HEK293 (cell line): ENCODE measurements at regions not wholly inside any gene's neighbourhood (a gene's known extent, or its start where the extent isn't known, plus 50 kb on each side); places are given as distances from the start of the nearest gene placed in this dataset.

Source experiments
- CTCF ChIA-PET: fragments of 350-600 bp; formaldehyde crosslinking; extraction: SDS; loops from one replicate; lab custom pipeline; 2021; ENCODE audit warnings: antibody characterized with exemption; lab: Yijun Ruan, JAX
- POLR2A ChIA-PET: fragments of 300-600 bp; formaldehyde crosslinking; extraction: SDS; loops from one replicate; lab custom pipeline; 2020; ENCODE audit warnings: antibody characterized with exemption, inconsistent platforms; lab: Yijun Ruan, JAX
- H3K27ac ChIP-seq: fragments of 200-500 bp; sonication (Bioruptor generic); 2 replicates; pipeline ENCODE4 v1.5.1; 2014; ENCODE audit warnings: low read depth, low read length, control low read depth, inconsistent platforms; ENCODE audit errors: extremely low read depth
- H3K36me3 ChIP-seq, 2 experiments: fragments of 200-500 bp in 1 of 2; sonication (Bioruptor generic) in 1 of 2; 1 replicate in 1 of 2; 2 replicates in 1 of 2; pipeline ENCODE4 v1.5.1; 2014 to 2017; ENCODE audit warnings: inconsistent platforms in 2 of 2, low read length in 2 of 2; ENCODE audit not compliant: control insufficient read depth in 2 of 2, insufficient read depth in 1 of 2
- H3K4me1 ChIP-seq: fragments of 200-500 bp; sonication (Bioruptor generic); 2 replicates; pipeline ENCODE4 v1.5.1; 2014; ENCODE audit warnings: mild to moderate bottlenecking, low read length, inconsistent platforms; ENCODE audit not compliant: control insufficient read depth, insufficient read depth
- H3K4me3 ChIP-seq: 2 replicates; pipeline ENCODE4 v1.5.1; 2011; ENCODE audit warnings: low read depth, mild to moderate bottlenecking, control low read depth, low read length, moderate library complexity
- H3K9me3 ChIP-seq: fragments of 200-500 bp; sonication (Bioruptor generic); 2 replicates; pipeline ENCODE4 v1.5.1; 2014; ENCODE audit warnings: low read depth, low read length, inconsistent platforms; ENCODE audit not compliant: control insufficient read depth, insufficient read depth
- GFI1B ChIP-seq: fragments of 450-650 bp; formaldehyde crosslinking; IDR thresholded peaks from 2 replicates; pipeline ENCODE4 v1.5.1; 2016; ENCODE audit warnings: missing biosample characterization, missing genetic modification characterization
- PRDM1 ChIP-seq: fragments of 450-650 bp; formaldehyde crosslinking; IDR thresholded peaks from 2 replicates; pipeline ENCODE4; 2016; ENCODE audit warnings: missing biosample characterization, missing genetic modification characterization
- TRIM28 ChIP-seq: IDR thresholded peaks from 2 replicates; pipeline ENCODE4 v1.6.1; 2011; ENCODE audit warnings: low read length, control low read depth, borderline replicate concordance
- ZNF174 ChIP-seq: fragments of 450-650 bp; formaldehyde crosslinking; IDR thresholded peaks from 2 replicates; pipeline ENCODE4 v1.5.0; 2017; ENCODE audit warnings: missing biosample characterization, mild to moderate bottlenecking, missing genetic modification characterization
- ZNF2 ChIP-seq: fragments of 450-650 bp; formaldehyde crosslinking; IDR thresholded peaks from 2 replicates; pipeline ENCODE4 v1.5.1; 2016; ENCODE audit warnings: missing biosample characterization, missing genetic modification characterization
- ZNF239 ChIP-seq: fragments of 450-650 bp; formaldehyde crosslinking; IDR thresholded peaks from 2 replicates; pipeline ENCODE4 v1.5.1; 2016; ENCODE audit warnings: missing biosample characterization, missing genetic modification characterization
- ZNF394 ChIP-seq: fragments of 450-650 bp; formaldehyde crosslinking; IDR thresholded peaks from 2 replicates; pipeline ENCODE4 v1.5.1; 2016; ENCODE audit warnings: missing biosample characterization, missing genetic modification characterization, mild to moderate bottlenecking, moderate library complexity, borderline replicate concordance
- ZNF654 ChIP-seq: fragments of 450-650 bp; formaldehyde crosslinking; IDR thresholded peaks from 2 replicates; pipeline ENCODE4 v1.5.1; 2016; ENCODE audit warnings: low read depth, missing biosample characterization, missing genetic modification characterization
- ZNF660 ChIP-seq: fragments of 450-650 bp; IDR thresholded peaks from 2 replicates; pipeline ENCODE4 v1.5.1; 2018; ENCODE audit warnings: missing biosample characterization, mild to moderate bottlenecking, missing genetic modification characterization
- ZSCAN30 ChIP-seq: fragments of 450-650 bp; IDR thresholded peaks from 2 replicates; pipeline ENCODE4 v1.5.1; 2018; ENCODE audit warnings: missing biosample characterization, mild to moderate bottlenecking, missing genetic modification characterization, moderate library complexity
- TF ChIP-seq, protein P1 (sequence below): fragments of 450-650 bp; formaldehyde crosslinking; IDR thresholded peaks from 2 replicates; pipeline ENCODE4 v1.5.1; 2016; ENCODE audit warnings: missing biosample characterization, missing genetic modification characterization
- TF ChIP-seq, protein P2 (sequence below): fragments of 450-650 bp; formaldehyde crosslinking; conservative IDR thresholded peaks from 2 replicates; pipeline ENCODE4 v1.5.1; 2016; ENCODE audit warnings: low read depth, missing biosample characterization, missing genetic modification characterization
- TF ChIP-seq, protein P3 (sequence below): fragments of 450-650 bp; formaldehyde crosslinking; conservative IDR thresholded peaks from 2 replicates; pipeline ENCODE4 v1.5.1; 2016; ENCODE audit warnings: low read depth, missing biosample characterization, missing genetic modification characterization
- TF ChIP-seq, protein P4 (sequence below): fragments of 450-650 bp; formaldehyde crosslinking; IDR thresholded peaks from 2 replicates; pipeline ENCODE4 v1.5.1; 2016; ENCODE audit warnings: missing biosample characterization, missing genetic modification characterization

DNA sequence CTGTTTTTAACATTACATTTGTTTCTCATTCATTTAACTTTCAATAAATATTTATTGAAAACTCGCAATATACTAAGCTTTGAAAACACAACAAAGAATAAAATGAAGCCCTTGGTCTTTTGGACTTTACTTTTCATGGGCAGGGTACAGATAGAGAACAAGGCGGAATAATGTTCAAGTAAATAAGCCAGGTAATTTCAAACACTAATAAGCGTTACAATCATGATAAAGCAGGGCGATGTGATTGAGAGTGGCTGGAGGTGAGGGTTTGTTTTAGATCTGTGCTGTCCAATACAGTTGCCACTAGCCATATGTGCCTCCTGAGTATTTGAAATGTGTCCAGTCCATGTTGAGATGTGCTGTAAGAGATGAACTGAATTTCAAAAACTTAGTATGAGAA, 307.1 kb downstream of the ALDH8A1 start:
- POLR2A ChIA-PET = no interaction called here
- Histone ChIP-seq H3K36me3 (no peaks in the 10 kb centered on the region), H3K9me3 (no peaks in the 10 kb centered on the region), H3K27ac (no peak overlapping the region), H3K4me3 (no peak overlapping the region), H3K4me1 (no peaks in the 10 kb centered on the region)
- CTCF ChIA-PET = interaction anchor here (0.6 to 6.6 kb wide), 9 partner anchors 21 to 486 kb away, joined by 3 to 54 read pairs (median 8); no protein-coding TSS in a partner anchor
- TF ChIP-seq GFI1B (tag by site-specific recombination) (no peak), PRDM1 (no peak)

DNA sequence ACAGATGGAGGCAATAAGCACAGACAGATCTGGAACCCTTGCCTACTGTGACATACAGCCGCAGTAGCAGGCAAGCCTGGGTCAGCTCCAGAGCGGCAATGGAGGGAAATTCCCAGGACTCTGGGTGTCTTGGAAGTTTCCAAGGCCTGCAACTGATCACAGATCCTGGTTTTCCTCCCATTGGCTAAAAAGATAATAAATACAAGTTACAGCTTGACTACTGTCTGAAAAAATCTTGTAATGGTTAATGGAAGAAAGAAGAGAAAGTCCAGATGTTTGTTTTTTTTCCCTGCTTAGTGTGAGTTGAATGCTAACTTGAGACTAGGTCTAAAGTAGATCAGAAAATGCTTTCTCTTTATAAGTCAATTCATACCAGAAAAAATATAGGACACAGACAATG, 307.6 kb downstream of the ALDH8A1 start:
- ChIA-PET POLR2A (no interaction called here), CTCF (interaction anchor here (0.6 to 6.6 kb wide), 16 partner anchors 8 to 486 kb away, joined by 3 to 54 read pairs (median 8); no protein-coding TSS in a partner anchor)
- Histone ChIP-seq H3K4me3 (no peak overlapping the region), H3K27ac (no peak overlapping the region), H3K4me1 (no peaks in the 10 kb centered on the region), H3K9me3 (no peaks in the 10 kb centered on the region), H3K36me3 (no peaks in the 10 kb centered on the region)
- TF ChIP-seq, protein P1, sequence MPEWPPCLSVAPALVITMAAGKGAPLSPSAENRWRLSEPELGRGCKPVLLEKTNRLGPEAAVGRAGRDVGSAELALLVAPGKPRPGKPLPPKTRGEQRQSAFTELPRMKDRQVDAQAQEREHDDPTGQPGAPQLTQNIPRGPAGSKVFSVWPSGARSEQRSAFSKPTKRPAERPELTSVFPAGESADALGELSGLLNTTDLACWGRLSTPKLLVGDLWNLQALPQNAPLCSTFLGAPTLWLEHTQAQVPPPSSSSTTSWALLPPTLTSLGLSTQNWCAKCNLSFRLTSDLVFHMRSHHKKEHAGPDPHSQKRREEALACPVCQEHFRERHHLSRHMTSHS (tag by site-specific recombination) = no peak
- TF ChIP-seq, protein P2, sequence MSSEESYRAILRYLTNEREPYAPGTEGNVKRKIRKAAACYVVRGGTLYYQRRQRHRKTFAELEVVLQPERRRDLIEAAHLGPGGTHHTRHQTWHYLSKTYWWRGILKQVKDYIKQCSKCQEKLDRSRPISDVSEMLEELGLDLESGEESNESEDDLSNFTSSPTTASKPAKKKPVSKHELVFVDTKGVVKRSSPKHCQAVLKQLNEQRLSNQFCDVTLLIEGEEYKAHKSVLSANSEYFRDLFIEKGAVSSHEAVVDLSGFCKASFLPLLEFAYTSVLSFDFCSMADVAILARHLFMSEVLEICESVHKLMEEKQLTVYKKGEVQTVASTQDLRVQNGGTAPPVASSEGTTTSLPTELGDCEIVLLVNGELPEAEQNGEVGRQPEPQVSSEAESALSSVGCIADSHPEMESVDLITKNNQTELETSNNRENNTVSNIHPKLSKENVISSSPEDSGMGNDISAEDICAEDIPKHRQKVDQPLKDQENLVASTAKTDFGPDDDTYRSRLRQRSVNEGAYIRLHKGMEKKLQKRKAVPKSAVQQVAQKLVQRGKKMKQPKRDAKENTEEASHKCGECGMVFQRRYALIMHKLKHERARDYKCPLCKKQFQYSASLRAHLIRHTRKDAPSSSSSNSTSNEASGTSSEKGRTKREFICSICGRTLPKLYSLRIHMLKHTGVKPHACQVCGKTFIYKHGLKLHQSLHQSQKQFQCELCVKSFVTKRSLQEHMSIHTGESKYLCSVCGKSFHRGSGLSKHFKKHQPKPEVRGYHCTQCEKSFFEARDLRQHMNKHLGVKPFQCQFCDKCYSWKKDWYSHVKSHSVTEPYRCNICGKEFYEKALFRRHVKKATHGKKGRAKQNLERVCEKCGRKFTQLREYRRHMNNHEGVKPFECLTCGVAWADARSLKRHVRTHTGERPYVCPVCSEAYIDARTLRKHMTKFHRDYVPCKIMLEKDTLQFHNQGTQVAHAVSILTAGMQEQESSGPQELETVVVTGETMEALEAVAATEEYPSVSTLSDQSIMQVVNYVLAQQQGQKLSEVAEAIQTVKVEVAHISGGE = no peak

DNA sequence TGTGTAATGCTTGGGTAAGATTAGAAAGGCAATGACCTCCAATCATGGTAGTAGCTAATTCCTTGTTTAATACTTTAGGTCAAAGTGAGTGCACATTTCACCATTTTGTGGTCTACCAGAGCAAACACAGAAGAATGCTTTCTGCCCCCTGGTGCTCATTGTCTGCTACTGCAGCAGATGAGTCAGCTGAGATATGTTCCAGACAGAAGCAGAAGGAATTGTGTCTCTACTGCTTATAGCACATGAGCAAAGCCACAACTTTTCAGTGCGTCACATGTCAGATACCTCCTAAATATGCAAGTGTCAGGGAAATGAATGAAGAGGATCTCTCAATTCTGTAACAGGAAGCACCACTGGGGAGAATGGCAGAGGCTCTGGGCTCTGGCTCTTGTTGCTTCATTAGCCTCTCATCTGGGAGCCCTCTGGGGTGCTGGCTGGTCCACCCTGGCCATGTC, 308.9 kb downstream of the ALDH8A1 start:
- CTCF ChIA-PET = interaction anchor here (0.6 to 6.6 kb wide), 54 partner anchors 10 to 646 kb away, joined by 3 to 54 read pairs (median 5); no protein-coding TSS in a partner anchor
- no peak overlapping the region for H3K4me3 ChIP-seq
- H3K4me1 ChIP-seq = no peaks in the 10 kb centered on the region
- H3K36me3 ChIP-seq = no peaks in the 10 kb centered on the region
- TF ChIP-seq ZNF2 (tag by site-specific recombination) (0 out of 2 replicates have a peak, but pooled peaks have one; percentile 52), ZNF654 (peak; percentile 70), ZNF239 (tag by site-specific recombination) (no peak), ZSCAN30 (tag by site-specific recombination) (0 out of 2 replicates have a peak, but pooled peaks have one; percentile 14), ZNF660 (peak; percentile 77; the same call in 1 of the 2 replicates), ZNF174 (tag by site-specific recombination) (no peak), ZNF394 (0 out of 2 replicates have a peak, but pooled peaks have one; percentile 28), TRIM28 (0 out of 2 replicates have a peak, but pooled peaks have one; percentile 17)
- TF ChIP-seq, protein P3, sequence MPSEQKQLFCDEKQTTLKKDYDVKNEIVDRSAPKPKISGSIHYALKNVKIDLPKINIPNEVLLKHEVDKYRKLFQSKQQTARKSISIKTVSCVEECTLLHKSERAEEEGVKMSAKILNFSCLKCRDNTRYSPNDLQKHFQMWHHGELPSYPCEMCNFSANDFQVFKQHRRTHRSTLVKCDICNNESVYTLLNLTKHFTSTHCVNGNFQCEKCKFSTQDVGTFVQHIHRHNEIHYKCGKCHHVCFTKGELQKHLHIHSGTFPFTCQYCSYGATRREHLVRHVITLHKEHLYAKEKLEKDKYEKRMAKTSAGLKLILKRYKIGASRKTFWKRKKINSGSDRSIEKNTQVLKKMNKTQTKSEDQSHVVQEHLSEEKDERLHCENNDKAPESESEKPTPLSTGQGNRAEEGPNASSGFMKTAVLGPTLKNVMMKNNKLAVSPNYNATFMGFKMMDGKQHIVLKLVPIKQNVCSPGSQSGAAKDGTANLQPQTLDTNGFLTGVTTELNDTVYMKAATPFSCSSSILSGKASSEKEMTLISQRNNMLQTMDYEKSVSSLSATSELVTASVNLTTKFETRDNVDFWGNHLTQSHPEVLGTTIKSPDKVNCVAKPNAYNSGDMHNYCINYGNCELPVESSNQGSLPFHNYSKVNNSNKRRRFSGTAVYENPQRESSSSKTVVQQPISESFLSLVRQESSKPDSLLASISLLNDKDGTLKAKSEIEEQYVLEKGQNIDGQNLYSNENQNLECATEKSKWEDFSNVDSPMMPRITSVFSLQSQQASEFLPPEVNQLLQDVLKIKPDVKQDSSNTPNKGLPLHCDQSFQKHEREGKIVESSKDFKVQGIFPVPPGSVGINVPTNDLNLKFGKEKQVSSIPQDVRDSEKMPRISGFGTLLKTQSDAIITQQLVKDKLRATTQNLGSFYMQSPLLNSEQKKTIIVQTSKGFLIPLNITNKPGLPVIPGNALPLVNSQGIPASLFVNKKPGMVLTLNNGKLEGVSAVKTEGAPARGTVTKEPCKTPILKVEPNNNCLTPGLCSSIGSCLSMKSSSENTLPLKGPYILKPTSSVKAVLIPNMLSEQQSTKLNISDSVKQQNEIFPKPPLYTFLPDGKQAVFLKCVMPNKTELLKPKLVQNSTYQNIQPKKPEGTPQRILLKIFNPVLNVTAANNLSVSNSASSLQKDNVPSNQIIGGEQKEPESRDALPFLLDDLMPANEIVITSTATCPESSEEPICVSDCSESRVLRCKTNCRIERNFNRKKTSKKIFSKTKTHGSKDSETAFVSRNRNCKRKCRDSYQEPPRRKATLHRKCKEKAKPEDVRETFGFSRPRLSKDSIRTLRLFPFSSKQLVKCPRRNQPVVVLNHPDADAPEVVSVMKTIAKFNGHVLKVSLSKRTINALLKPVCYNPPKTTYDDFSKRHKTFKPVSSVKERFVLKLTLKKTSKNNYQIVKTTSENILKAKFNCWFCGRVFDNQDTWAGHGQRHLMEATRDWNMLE (tag by site-specific recombination) = 0 out of 2 replicates have a peak, but pooled peaks have one; percentile 34
- TF ChIP-seq, protein P4, sequence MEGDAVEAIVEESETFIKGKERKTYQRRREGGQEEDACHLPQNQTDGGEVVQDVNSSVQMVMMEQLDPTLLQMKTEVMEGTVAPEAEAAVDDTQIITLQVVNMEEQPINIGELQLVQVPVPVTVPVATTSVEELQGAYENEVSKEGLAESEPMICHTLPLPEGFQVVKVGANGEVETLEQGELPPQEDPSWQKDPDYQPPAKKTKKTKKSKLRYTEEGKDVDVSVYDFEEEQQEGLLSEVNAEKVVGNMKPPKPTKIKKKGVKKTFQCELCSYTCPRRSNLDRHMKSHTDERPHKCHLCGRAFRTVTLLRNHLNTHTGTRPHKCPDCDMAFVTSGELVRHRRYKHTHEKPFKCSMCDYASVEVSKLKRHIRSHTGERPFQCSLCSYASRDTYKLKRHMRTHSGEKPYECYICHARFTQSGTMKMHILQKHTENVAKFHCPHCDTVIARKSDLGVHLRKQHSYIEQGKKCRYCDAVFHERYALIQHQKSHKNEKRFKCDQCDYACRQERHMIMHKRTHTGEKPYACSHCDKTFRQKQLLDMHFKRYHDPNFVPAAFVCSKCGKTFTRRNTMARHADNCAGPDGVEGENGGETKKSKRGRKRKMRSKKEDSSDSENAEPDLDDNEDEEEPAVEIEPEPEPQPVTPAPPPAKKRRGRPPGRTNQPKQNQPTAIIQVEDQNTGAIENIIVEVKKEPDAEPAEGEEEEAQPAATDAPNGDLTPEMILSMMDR (tag by site-specific recombination) = peak; percentile 68
- TF ChIP-seq, all 188 proteins: peak for 8
- Histone ChIP-seq H3K9me3 (no peaks in the 10 kb centered on the region), H3K27ac (no peak overlapping the region)
- POLR2A ChIA-PET = interaction anchor here (0.8 to 0.9 kb wide), 2 partner anchors 56 to 467 kb away, joined by 3 to 7 read pairs; no protein-coding TSS in a partner anchor
